ENCODE measurements at regions not wholly inside any gene's neighbourhood (a gene's known extent, or its start where the extent isn't known, plus 50 kb on each side); places are given as distances from the start of the nearest gene placed in this dataset.
"Not testable (repeated sequence)": the region's sequence is repeated elsewhere in the genome, so short reads cannot be mapped to it uniquely, and the experiment has no call there.

- no peak for DNase-seq
These were observed 251.6 kb downstream of the KLF5 start for GRCh38 chr13:73310366-73310765.

GRCh38 chr13:73307481-73307880 lies 248.7 kb downstream of the KLF5 start:
- DNase-seq, result no peak

- no peak for DNase-seq
These were observed 247.9 kb downstream of the KLF5 start for GRCh38 chr13:73306688-73307087.

DNA sequence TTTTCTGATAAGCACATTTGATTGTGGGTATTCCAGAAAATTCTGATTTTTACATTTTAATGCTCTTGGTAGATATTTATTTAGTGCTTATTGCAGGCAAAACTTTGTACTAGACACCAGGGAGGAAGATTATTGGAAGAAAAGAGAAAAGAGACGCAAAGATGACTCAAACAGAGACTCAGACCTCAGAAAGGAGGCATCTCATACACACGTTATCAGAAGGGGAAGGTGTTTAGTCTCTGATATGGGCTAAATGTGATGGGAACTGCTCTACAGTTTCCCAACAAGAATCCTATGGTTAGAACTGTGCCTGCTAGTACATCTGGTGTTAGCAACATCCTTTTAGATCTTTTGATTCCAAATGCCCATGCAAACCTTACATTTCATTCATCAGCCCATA lies 245.6 kb downstream of the KLF5 start:
- no peak for DNase-seq

DNA sequence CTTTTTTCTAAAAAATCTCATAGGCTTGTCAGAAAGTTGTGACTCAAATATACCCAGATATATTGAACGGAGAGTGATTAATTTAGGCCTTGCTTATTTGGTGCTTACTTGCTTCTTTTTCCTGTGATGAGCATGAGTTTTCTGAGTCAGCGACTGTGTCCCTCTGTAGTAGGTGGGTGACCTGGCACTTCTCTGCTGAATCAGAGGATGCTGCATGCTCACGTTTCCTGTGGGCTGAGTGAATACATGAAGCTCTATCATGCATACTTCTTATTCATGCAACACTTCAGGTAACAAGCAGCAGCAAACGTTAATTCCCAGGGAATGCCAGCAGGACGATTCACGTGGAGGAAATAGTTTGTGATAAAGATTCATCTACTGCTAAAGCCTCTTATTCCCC lies 245.0 kb downstream of the KLF5 start:
- DNase-seq, result no peak

DNA sequence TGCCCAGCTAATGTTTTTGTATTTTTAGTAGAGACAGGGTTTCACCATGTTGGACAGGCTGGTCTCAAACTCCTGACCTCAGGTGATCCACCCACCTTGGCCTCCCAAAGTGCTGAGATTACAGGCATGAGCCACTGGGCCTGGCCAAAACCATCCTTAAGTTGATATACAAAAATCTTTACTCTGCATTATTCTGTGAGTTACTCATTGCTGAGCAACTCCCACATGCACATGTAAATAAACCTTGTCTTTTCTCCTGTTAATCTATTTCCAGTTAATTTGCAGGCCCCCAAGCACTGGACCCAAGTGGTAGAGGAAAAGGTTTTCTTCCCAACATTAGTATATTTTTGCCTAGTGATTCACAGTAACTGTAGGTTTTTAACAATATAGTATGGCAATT lies 242.8 kb downstream of the KLF5 start:
- not testable (repeated sequence) for DNase-seq

- DNase-seq, result no peak
These were observed 242.1 kb downstream of the KLF5 start for GRCh38 chr13:73300718-73301425.

DNA sequence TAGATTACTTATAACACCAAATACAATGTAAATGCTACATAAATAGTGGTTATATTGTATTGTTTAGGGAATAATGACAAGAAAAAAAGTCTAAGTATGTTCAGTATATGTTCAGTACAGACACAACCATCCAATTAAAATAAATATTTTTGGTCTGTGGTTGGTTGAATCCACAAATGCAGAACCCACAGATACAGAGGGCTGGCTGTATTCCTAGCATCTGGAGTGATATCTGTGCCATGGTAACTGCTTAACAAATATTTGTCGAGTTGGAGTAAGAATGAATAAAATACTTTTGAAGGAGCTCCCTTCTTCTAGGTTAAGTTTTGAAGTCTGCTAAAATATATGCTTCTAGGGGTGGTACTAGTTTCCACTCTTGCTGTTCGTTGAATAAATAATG lies 241.0 kb downstream of the KLF5 start:
- DNase-seq, result no peak

GRCh38 chr13:73293913-73294523 lies 235.2 kb downstream of the KLF5 start:
- DNase-seq, result no peak

GRCh38 chr13:73292127-73292526 lies 233.3 kb downstream of the KLF5 start:
- DNase-seq, result no peak

GRCh38 chr13:73290844-73291243 lies 232.0 kb downstream of the KLF5 start:
- no peak for DNase-seq

DNA sequence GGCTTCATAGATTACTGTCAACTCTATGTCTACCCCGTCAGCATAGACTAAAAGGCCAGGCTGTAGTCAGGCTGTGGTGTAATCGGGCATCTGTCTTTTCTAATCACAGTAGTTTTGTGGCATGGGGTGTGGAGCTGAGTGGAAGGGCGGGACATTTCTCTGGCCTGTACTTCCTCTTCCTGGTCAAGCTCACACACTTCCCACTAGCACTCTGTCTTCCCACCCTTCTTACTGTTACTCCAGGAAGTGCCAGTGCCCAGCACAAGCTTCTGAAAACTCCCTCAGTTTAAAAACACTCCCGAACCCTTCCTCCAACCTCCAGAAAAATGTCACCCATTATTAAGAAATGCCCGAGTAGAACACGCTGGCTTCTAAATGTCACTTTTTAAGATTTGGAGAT lies 229.8 kb downstream of the KLF5 start:
- DNase-seq, result no peak

DNA sequence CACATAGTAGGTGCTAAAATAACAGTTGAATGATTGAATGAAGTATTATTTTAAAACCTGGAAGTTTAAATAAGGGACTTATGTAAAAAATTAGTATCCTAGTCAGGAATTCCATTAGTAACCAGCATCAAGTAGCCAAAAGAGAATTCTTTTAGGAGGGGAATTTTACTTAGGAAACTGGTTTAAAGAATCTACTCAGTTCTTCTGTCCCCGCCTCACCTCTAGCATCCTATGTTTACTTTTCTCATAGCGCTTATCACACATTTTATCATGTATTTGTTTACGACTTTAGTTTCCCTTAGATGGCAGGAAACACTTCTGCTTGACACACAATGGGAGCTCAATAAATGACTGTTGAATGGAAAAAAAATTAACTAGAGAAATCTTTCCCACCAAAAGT lies 229.0 kb downstream of the KLF5 start:
- DNase-seq, result no peak

DNA sequence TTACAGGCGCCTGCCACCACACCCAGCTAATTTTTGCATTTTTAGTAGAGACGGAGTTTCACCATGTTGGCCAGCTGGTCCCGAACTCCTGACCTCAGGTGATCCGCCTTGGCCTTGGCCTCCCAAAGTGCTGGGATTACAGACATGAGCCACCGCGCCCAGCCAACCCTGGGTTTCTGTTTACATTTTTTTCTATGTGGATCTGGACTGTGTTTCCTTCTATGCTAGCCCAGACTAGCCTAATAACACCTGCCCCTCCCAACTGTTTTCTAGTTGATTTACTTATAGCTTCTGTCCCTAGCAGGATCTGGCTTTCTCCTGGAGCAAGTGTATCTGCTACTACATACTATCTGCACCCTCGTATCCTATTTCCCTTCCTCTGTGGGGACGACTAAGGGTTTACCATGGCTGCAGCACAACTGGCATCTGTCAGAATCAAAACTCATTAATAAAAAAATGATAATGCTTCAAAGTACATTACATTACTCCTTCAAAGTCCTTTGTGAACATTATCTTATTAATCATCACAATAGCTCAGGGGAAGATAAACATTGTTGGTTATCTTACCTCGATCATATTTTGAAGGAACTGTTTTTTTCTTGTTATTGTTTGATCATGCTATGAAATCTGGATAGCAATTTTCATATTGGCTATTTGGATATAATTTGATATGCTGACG lies 228.3 kb downstream of the KLF5 start:
- DNase-seq, result no peak

- no peak for DNase-seq
These were observed 227.4 kb downstream of the KLF5 start for GRCh38 chr13:73286177-73286576.

DNA sequence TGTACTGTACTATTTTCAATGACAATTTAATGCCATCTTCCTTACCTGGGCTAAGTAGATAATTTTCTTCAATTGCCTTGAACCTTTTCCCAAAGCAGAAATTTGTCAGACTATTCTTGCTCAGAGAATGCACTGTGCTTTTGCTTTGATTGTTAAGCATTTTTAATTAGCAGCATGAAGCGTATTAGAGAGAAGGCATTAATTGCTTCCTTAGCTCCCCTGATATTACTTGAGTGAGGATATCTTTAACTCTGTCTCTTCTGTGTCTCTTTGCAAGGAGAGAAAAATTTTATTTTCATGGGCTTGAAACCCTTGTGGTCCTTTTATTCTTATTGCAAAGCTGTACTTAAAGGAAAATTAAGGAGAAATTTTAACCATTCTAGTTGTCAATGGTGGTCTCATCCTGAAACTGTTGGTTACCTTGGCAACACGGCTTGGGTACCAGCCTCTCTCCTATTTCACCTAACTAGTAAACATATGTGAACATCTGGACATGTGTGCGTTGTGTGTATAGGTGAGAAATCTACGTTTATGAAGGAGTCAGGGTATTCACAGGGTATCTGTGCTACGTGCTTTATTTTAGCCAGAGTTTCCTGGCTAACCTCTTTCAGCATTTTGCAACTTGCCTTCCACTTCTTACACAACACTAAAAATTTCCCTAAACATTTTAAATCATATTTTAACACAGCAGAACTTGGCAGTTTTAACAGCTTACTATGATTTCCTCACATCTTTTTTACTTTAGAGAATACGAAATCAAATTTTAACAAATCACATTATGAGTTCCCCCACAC lies 225.5 kb downstream of the KLF5 start:
- DNase-seq, result no peak

DNA sequence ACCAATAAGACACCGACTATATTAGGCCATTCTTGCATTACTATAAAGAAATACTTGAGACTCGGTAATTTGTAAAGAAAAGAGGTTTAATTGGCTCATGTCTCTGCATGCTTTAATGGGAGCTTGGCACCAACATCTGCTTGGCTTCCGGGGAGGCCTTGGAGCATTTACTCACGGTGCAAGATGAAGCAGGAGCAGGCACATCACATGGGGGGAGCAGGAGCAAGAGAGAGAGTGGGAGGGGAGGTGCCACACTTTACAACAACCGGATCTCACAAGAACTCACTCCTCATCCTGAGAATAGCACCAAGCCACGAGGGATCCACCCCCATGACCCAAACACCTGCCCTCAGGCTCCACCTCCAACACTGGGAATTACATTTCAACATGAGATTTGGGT lies 224.8 kb downstream of the KLF5 start:
- no peak for DNase-seq

DNA sequence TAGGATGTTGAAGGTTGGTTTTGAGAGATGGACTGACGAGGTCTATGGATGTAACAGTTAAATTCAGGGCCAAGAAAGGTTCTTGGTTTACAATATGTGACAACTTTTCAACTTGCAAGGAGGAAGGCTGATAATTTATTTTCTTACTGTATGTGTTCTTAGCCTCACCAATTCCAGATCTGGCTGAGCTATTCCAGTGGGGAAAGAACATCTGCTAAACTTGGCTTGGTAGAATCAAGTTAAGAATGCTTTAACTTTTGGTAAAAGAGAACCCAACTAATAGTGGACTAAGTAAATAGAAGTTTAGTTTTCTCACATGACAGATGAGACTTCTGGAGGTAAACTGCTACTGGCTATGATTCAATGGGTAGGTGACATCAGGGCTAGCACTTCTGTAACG lies 222.9 kb downstream of the KLF5 start:
- DNase-seq, result no peak

- no peak for DNase-seq
These were observed 219.4 kb downstream of the KLF5 start for GRCh38 chr13:73278186-73278585.

GRCh38 chr13:73275163-73275562 lies 216.4 kb downstream of the KLF5 start:
- DNase-seq, result no peak

DNA sequence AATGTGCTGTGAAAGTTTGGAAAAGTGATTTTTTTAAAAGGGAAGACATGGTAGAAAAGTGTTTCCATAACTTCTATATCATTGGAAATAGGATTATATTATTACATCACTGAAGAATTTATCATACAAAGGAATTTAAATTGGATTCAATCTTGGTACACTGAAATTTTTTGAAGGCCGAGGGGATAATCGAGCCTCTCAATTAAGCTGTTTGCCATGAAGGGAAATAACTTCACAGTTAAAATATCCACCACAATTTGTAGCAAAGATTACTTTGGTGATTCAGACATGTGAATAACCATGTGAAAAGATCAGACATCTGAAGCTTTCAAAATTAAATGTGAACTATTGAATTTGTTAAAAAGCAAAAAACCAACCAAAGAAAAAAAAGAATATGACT lies 215.3 kb downstream of the KLF5 start:
- no peak for DNase-seq

- no peak for DNase-seq
These were observed 214.9 kb downstream of the KLF5 start for GRCh38 chr13:73273745-73274144.

DNA sequence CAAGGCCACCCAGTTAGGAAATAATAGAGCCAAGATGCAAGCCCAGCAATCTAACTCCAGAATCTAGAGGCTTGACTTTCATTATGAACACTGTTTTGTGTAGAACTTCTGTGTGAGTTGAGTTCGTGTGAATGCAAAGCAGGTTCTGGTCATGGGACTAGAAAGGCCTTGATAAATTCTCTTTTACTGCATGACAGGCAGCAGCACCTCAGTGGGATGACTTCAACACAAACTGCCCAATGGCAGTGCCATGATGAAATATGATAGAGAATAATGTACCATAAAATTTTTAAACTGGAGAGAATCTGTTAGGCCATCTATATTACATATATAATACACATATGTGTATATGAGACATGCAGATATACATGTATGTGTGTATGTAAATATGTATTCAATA lies 214.5 kb downstream of the KLF5 start:
- DNase-seq, result no peak

- no peak for DNase-seq
These were observed 214.0 kb downstream of the KLF5 start for GRCh38 chr13:73272831-73273230.
